ENCODE measurements at regions not wholly inside any gene's neighbourhood (a gene's known extent, or its start where the extent isn't known, plus 50 kb on each side); places are given as distances from the start of the nearest gene placed in this dataset.

GRCh38 chr3:66577426-66578203 is 76.8 kb upstream of the LRIG1 start:
- no peak for TF ChIP-seq EZH2 (IDR thresholded peaks at IDR 0.05)
- no peak for TF ChIP-seq CTCF (IDR thresholded peaks at IDR 0.05)

All from neural progenitor cell (in vitro differentiated cells).